H54 (cell line): ENCODE measurements at regions not wholly inside any gene's neighbourhood (a gene's known extent, or its start where the extent isn't known, plus 50 kb on each side); places are given as distances from the start of the nearest gene placed in this dataset.
A peak's percentile ranks its signal among the peaks of the same experiment; 100 is the strongest.
"Not testable (repeated sequence)": the region's sequence is repeated elsewhere in the genome, so short reads cannot be mapped to it uniquely, and the experiment has no call there.

Experiments used
- DNase-seq: peaks from one replicate; pipeline ENCODE4 v3.0.0; 2011; ENCODE audit warnings: low spot score, mixed read lengths; ENCODE audit not compliant: insufficient read length
- FAIRE-seq: peaks from 3 replicates; lab custom pipeline; 2011; peaks lifted over from hg19 to GRCh38; lab: Jason Lieb, UNC
- POLR2A ChIP-seq: IDR thresholded peaks from 2 replicates; pipeline ENCODE4 v1.6.1; 2011; ENCODE audit warnings: low read depth, mild to moderate bottlenecking, low read length

GRCh38 chr2:39558906-39559305, 106.8 kb upstream of the TMEM178A start:
- DNase-seq (no peak), FAIRE-seq (no peak)
- no peak for TF ChIP-seq POLR2A

GRCh38 chr2:39563572-39563971, 102.1 kb upstream of the TMEM178A start:
- FAIRE-seq (no peak), DNase-seq (no peak)
- TF ChIP-seq POLR2A: no peak

GRCh38 chr2:39567507-39567906, 98.2 kb upstream of the TMEM178A start:
- TF ChIP-seq POLR2A: no peak
- DNase-seq (no peak), FAIRE-seq (no peak)

DNA sequence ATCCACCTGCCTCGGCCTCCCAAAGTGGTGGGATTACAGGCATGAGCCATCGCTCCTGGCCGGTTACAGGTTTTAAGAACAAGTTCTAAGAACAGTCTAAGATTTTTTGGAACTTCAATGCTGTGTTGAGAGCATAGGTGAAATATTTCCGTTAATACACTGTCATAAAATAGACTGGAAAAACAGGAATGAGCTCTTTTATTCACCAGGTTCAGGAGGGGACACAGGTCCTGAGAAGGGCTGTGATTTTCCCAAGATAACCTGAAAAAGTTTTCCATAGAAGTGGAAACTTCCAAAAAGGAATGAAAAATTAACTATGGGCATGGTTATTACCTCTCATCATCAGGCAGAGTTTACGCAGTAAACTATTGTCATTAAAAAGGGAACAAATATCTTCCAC, 97.6 kb upstream of the TMEM178A start:
- DNase-seq: no peak
- FAIRE-seq: no peak
- TF ChIP-seq POLR2A: no peak

DNA sequence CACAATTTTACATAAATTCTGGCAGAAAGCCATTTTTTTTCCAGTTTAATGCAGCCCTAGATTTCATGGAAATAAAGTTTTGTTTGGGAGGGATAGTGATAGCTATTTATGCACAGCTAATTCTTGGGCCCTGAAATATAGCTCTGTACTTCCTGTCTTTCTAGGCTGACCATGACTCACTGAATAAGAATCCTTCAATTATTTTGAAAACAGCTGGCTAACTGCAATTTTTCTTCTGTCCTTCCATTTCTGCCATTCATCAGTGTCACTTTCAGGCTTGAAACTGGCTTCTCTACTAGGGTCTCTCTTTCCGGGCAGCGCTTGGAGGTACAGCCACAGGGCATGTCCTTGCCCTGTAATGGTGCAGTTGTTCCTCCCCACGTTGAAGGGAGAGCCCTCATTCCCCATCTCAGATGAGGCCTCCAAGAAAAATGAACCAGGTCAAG, 97.1 kb upstream of the TMEM178A start:
- FAIRE-seq (peak; percentile 75), DNase-seq (peak; percentile 23)
- no peak for TF ChIP-seq POLR2A

- no peak for TF ChIP-seq POLR2A
- DNase-seq (no peak), FAIRE-seq (no peak)
Observed at GRCh38 chr2:39570130-39570555, 95.6 kb upstream of the TMEM178A start.

- no peak for FAIRE-seq
- no peak for TF ChIP-seq POLR2A
- no peak for DNase-seq
Observed at GRCh38 chr2:39570614-39571013, 95.1 kb upstream of the TMEM178A start.

DNA sequence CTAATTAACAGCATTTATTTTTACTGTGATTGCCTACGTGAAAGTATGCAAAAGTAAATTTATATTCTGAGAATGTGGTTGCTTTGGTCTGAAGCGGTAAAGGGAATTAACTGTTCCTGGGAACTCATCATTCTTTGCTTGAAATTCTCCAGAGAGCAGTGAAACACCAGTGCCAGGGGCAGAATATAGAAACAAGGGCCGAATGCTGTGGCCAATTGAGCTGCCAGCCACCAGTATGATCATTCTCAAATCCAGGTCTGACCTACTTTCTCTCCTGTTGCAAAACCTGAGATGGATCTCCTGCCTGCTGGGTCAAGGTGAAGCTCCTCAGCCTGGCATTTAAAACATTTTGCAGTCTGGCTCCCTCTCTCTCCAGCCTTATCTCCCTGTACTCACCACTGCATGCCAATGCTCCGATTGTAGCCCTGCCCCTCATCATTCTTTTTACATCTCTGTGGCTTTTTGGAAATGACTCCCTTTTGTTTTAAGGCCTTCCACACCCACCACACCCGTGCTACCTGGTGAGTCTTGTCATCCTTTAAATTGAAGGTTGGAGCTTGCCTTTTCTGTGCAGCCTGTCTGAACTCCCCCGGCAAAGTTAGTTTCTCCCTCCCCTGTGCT, 94.5 kb upstream of the TMEM178A start:
- TF ChIP-seq POLR2A: no peak
- FAIRE-seq (peak; percentile 82), DNase-seq (no peak)

DNA sequence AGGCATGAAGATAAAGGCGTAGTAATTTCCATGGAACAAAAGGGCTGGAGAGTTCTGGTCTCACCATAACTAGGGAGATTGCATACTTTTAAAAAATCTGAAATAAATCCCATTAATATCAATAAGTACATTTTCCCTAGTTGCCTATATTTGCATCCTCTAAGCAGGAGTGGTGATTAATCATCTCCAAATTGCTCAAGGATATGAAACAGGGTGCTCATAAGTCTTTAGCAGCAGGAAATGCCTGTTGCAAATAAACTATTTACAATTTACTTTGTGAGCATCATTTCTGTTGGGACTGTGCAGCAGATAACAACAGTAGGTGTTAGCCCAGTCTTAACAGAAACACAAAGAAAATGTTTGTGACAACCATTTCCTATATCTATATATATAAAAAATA, 92.4 kb upstream of the TMEM178A start:
- FAIRE-seq (no peak), DNase-seq (no peak)
- no peak for TF ChIP-seq POLR2A

- FAIRE-seq (no peak), DNase-seq (no peak)
- TF ChIP-seq POLR2A: no peak
Observed at GRCh38 chr2:39581866-39582265, 83.9 kb upstream of the TMEM178A start.

DNA sequence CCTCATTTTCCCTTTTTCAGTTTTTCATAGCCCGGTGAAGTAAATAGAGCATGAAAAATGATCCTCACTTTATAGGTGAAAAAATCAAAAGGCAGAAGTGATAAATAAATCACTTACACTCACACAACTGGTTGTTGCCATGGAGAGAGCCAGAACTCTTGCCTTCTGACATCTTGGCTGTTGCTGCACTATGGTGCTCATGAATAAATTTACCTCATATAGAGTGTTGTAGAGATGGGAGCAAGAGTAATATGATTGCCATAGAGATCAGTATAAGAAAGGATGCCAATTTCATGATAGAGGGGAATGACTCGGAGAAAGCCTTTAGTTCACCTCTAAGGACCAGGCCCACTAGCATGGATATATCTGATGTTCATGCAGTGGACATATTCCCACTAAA, 82.5 kb upstream of the TMEM178A start:
- DNase-seq (no peak), FAIRE-seq (no peak)
- TF ChIP-seq POLR2A: no peak

GRCh38 chr2:39583781-39584180, 81.9 kb upstream of the TMEM178A start:
- FAIRE-seq: no peak
- DNase-seq: no peak
- TF ChIP-seq POLR2A: no peak

DNA sequence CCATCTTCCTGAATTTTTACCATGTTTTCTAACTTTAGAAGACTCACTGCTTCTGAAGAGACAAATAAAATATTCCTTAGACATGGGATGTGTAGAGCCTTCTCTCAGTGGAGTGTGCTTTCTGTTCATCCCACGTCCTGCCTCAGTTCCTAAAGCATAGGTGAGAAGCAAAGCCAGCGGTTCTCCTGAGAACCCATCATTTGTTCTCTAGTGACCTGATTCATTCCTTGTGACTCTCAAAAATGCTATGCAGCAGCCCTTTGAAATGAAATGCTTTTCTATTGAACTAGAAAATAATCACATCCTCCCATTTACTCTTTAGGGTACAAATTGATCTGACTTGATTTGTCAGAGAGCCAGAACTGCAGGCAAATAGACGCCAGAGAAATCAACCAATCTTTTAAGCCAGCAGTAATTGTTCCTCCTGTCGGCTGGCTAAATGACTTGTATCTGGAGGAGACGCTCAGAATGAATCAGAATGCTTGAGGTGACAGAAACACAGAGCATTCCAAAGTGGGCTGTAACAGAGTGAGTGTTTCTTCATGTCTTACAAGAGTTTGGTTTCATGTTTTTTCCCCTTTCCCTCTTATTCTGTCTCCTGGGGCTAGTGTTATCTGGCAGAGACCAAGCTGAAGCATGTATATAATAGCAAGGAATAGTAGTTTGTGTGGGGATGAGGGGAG, 81.3 kb upstream of the TMEM178A start:
- FAIRE-seq: no peak
- no peak for TF ChIP-seq POLR2A
- no peak for DNase-seq

- DNase-seq, FAIRE-seq: not testable (repeated sequence)
Observed at GRCh38 chr2:39585531-39585930, 80.2 kb upstream of the TMEM178A start.

DNA sequence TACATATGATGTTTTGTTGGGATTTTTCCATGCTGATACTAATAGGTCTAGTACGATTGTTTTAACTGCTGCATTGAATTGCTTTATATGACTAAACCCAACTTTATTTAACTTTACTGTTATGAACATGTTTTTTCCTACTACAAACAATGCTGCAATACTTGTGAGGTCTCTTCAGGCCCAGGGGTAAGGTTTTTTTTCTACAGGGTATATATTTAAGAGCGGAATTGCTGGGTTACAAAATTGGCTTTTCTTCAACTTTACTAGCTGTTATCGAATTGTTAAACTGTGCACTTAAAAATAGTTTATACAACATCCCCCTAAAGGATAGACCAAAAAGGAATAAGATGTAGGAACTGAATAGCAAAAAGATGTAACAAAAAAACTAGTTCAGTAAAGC, 78.5 kb upstream of the TMEM178A start:
- no peak for TF ChIP-seq POLR2A
- no peak for FAIRE-seq

More for the DNA sequence above, 78.5 kb upstream of the TMEM178A start:
- no peak for DNase-seq
